Breast epithelium (tissue), 4 donors: ENCODE measurements at regions not wholly inside any gene's neighbourhood (a gene's known extent, or its start where the extent isn't known, plus 50 kb on each side); places are given as distances from the start of the nearest gene placed in this dataset.

Source experiments
- DNase-seq, 2 donors: peaks; one replicate each; pipeline ENCODE4 v3.0.0-alpha.2; 2019; ENCODE audit warnings: low spot score in 2 of 2
- H3K27ac ChIP-seq, 2 donors: fragments of 200-600 bp; sonication (generic) in 1 of 2; one replicate each; pipeline ENCODE4 v1.5.1; 2016 to 2019; ENCODE audit warnings: mild to moderate bottlenecking in 1 of 2
- H3K27me3 ChIP-seq, 2 donors: fragments of 200-600 bp; sonication (generic) in 1 of 2; one replicate each; pipeline versions ENCODE4 v1.5.1 to v1.6.0; 2017 to 2019; ENCODE audit warnings: control low read depth in 1 of 2, mild to moderate bottlenecking in 1 of 2
- H3K36me3 ChIP-seq: fragments of 200-600 bp; one replicate; pipeline ENCODE4 v1.5.1; 2019
- H3K4me1 ChIP-seq, 2 donors: fragments of 200-600 bp; sonication (generic); one replicate each; pipeline ENCODE4 v1.5.1; 2016 to 2019; ENCODE audit warnings: control low read depth in 1 of 2
- H3K4me3 ChIP-seq, 3 donors: fragments of 200-600 bp; sonication (generic); 1 replicate in 2 of 3; 2 replicates in 1 of 3; pipeline ENCODE4 v1.5.1; 2016 to 2019; ENCODE audit warnings: mild to moderate bottlenecking in 3 of 3, moderate library complexity in 2 of 3
- H3K9me3 ChIP-seq, 2 donors: fragments of 200-600 bp; sonication (generic) in 1 of 2; one replicate each; pipeline ENCODE4 v1.5.1; 2016 to 2019; ENCODE audit warnings: control low read depth in 1 of 2
- CTCF ChIP-seq, 3 donors: fragments of 450-650 bp; IDR thresholded peaks; one replicate each; pipeline ENCODE4 v1.5.1; 2016 to 2017; ENCODE audit warnings: antibody characterized with exemption in 3 of 3, mild to moderate bottlenecking in 3 of 3, moderate library complexity in 3 of 3
- POLR2A ChIP-seq: fragments of 450-650 bp; IDR thresholded peaks from one replicate; pipeline ENCODE4 v1.6.1; 2016; ENCODE audit warnings: antibody characterized with exemption, mild to moderate bottlenecking, moderate library complexity
- POLR2AphosphoS5 ChIP-seq, 3 donors: sonication (generic); formaldehyde crosslinking; IDR thresholded peaks; one replicate each; pipeline ENCODE4 v1.6.1; 2017; ENCODE audit warnings: antibody characterized with exemption in 3 of 3
- intact Hi-C: fragments of 100-400 bp; cut with DNase I; formaldehyde crosslinking; loops from one replicate; pipeline ENCODE4 v1.15.1; 2023; ENCODE audit warnings: low total_unique reads

DNA sequence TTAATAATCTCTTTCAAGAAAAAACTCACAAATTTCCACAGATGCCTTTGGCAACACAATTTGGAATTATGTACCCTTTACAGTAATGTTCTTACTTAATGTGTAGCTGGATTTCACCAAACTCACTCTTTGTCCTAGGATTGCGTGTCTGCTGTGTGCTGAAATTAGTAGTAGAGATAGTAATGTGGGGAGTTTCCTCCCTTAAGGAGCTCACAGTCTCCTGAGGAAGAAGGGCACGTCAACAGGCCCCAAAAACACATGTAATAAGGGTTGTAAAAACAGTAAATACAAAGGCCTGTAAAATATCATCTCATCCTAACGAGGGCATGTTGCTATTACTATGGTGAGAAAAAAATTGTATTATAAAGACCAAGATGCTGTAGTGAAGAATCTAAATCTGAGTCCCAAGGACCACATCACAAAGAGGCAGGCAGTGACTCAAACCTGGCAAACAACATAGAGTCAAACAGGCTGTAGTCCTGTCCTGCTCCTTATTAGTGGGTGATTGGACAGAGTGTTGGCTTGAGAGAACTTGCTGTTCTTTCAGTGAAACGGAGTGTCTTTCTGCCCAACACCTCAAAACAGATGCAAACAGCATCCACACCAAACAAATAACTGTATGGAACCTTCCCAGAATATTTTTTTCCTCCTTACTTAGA, 83.2 kb upstream of the PAPPA start:
- no peak for DNase-seq
- Histone ChIP-seq H3K27ac (no peak overlapping the region), H3K27me3 (no peaks in the 10 kb centered on the region), H3K9me3 (no peaks in the 10 kb centered on the region), H3K4me1 (no peaks in the 10 kb centered on the region), H3K4me3 (no peak overlapping the region), H3K36me3 (no peaks in the 10 kb centered on the region)
- intact Hi-C loops, result no loop called here
- TF ChIP-seq CTCF (IDR thresholded peaks at IDR 0.05), result no peak
- TF ChIP-seq POLR2A, result no peak
- TF ChIP-seq POLR2AphosphoS5 (IDR thresholded peaks at IDR 0.05), result no peak

DNA sequence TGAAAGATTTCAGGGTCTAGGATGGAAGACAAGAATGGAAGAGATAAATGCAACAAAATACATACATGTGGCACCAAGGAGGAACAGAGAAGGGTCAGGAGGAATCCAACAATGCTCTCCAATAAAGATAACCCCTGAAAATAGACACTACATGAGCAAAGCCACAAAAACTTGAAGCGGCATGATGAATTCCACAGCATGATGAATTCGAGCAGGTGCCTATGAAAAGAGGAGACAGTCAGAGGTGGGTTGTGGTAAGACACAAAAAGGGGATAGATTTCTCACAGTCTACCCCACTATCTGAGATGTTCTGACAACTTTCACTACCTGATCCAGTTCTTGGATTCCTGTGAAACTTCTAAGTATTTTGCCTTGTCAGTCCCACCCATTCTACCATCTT, 81.5 kb upstream of the PAPPA start:
- Histone ChIP-seq H3K4me1 (no peaks in the 10 kb centered on the region), H3K36me3 (no peaks in the 10 kb centered on the region), H3K9me3 (no peaks in the 10 kb centered on the region), H3K4me3 (no peak overlapping the region), H3K27me3 (no peaks in the 10 kb centered on the region), H3K27ac (no peak overlapping the region)
- TF ChIP-seq CTCF (IDR thresholded peaks at IDR 0.05) (no peak), POLR2A (no peak), POLR2AphosphoS5 (IDR thresholded peaks at IDR 0.05) (no peak)
- no peak for DNase-seq
- intact Hi-C loops, result no loop called here

GRCh38 chr9:116073826-116074225, 79.8 kb upstream of the PAPPA start:
- H3K9me3 ChIP-seq, result no peaks in the 10 kb centered on the region
- H3K27ac ChIP-seq, result peak overlapping the region; percentile 10 to 16
- no peak for TF ChIP-seq POLR2AphosphoS5 (IDR thresholded peaks at IDR 0.05)
- no peak for TF ChIP-seq POLR2A
- TF ChIP-seq CTCF (IDR thresholded peaks at IDR 0.05), result no peak
- peak in 1 of 2 donors; percentile 84 for DNase-seq
- H3K36me3 ChIP-seq, result no peaks in the 10 kb centered on the region
- H3K4me1 ChIP-seq, result no peaks in the 10 kb centered on the region
- intact Hi-C loops, result no loop called here
- no peak overlapping the region for H3K4me3 ChIP-seq
- no peaks in the 10 kb centered on the region for H3K27me3 ChIP-seq

- TF ChIP-seq POLR2A, result no peak
- no peak for TF ChIP-seq CTCF (IDR thresholded peaks at IDR 0.05)
- no peak for TF ChIP-seq POLR2AphosphoS5 (IDR thresholded peaks at IDR 0.05)
- no peaks in the 10 kb centered on the region for H3K9me3 ChIP-seq
- intact Hi-C loops, result no loop called here
- no peak overlapping the region for H3K27ac ChIP-seq
- DNase-seq, result no peak
- no peaks in the 10 kb centered on the region for H3K4me1 ChIP-seq
- H3K27me3 ChIP-seq, result no peaks in the 10 kb centered on the region
- no peak overlapping the region for H3K4me3 ChIP-seq
- no peaks in the 10 kb centered on the region for H3K36me3 ChIP-seq
Measured at GRCh38 chr9:116074658-116075057, 78.9 kb upstream of the PAPPA start.

- no peaks in the 10 kb centered on the region for H3K9me3 ChIP-seq
- TF ChIP-seq POLR2A, result no peak
- no peak for TF ChIP-seq CTCF (IDR thresholded peaks at IDR 0.05)
- no peak for TF ChIP-seq POLR2AphosphoS5 (IDR thresholded peaks at IDR 0.05)
- no peak overlapping the region for H3K27ac ChIP-seq
- no peak overlapping the region for H3K4me3 ChIP-seq
- no peaks in the 10 kb centered on the region for H3K27me3 ChIP-seq
- intact Hi-C loops, result no loop called here
- H3K36me3 ChIP-seq, result no peaks in the 10 kb centered on the region
- DNase-seq, result no peak
- no peaks in the 10 kb centered on the region for H3K4me1 ChIP-seq
Measured at GRCh38 chr9:116075191-116075590, 78.4 kb upstream of the PAPPA start.
